ENCODE measurements at regions not wholly inside any gene's neighbourhood (a gene's known extent, or its start where the extent isn't known, plus 50 kb on each side); places are given as distances from the start of the nearest gene placed in this dataset.

GRCh38 chr14:46054526-46054925 lies 597.1 kb downstream of the RPL10L start (continued):
- TF ChIP-seq EGR1 (IDR thresholded peaks at IDR 0.05; ENCODE audit: borderline replicate concordance, low read depth, low read length): no peak

DNA sequence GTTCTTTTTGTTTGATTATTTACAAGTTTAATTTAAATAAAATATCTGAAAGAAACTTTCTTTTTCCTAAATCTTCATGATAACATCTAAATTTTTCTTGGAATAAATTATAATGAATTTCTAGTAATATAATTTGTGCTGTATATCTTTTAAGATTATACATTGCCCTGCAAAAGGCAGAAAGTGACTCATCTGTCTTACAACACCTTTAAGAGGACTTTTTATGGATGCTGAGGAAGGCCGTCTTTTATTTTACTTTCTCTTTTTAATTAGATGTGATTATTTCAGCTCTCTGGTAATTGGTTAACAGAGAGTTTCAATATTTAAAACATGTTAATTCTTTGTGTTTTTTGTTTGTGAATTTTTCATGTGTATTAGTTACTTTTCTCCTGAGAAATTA lies 598.4 kb downstream of the RPL10L start:
- no peak for FAIRE-seq
- ChIA-PET POLR2A (ENCODE audit: partially characterized antibody) (no interaction called here), CTCF (ENCODE audit: partially characterized antibody) (no interaction called here)
- no peaks in the 10 kb centered on the region for H3K79me2 ChIP-seq (ENCODE audit: control insufficient read depth in 1 of 2, insufficient read depth in 2 of 2, low read length in 2 of 2)
- H4K91ac ChIP-seq (replicated peaks; ENCODE audit: insufficient read length, low read length): no peak overlapping the region
- H3K9me3 ChIP-seq (ENCODE audit: insufficient read depth in 2 of 2, low read depth in 1 of 2, low read length in 1 of 2): no peaks in the 10 kb centered on the region
- H2BK5ac ChIP-seq (ENCODE audit: low read depth, low read length): no peak overlapping the region
- no peak overlapping the region for H3K56ac ChIP-seq (replicated peaks; ENCODE audit: insufficient read length, low read depth, low read length)
- H3K4me1 ChIP-seq (replicated peaks in 1 of 4; ENCODE audit: control insufficient read depth in 3 of 4, insufficient read depth in 4 of 4, low read length in 3 of 4): no peaks in the 10 kb centered on the region
- no peak overlapping the region for H4K5ac ChIP-seq (ENCODE audit: insufficient read length, low read depth, low read length)
- H4K20me1 ChIP-seq (replicated peaks in 1 of 2; ENCODE audit: control insufficient read depth in 1 of 2, insufficient read depth in 2 of 2, low read length in 2 of 2): no peaks in the 10 kb centered on the region
- H3K9ac ChIP-seq (replicated peaks in 1 of 4; ENCODE audit: extremely low read depth in 1 of 4, low read depth in 3 of 4, low read length in 3 of 4): no peak overlapping the region
- TF ChIP-seq CBX8 (IDR thresholded peaks at IDR 0.05; ENCODE audit: borderline replicate concordance, low read depth, low read length): no peak
- no peak for TF ChIP-seq PHF8 (conservative IDR thresholded peaks at IDR 0.05; ENCODE audit: low read depth, low read length)
- no peak for TF ChIP-seq SP4 (IDR thresholded peaks at IDR 0.05; ENCODE audit: low read length)
- no peak for TF ChIP-seq NANOG (IDR thresholded peaks at IDR 0.05; ENCODE audit: insufficient read depth, low read depth, low read length, poor library complexity, severe bottlenecking)
- no peak for TF ChIP-seq GABPA (IDR thresholded peaks at IDR 0.05; ENCODE audit: borderline replicate concordance, insufficient read depth, low read length)
- TF ChIP-seq SRF (IDR thresholded peaks at IDR 0.05; ENCODE audit: low read depth, low read length): no peak
- no peak for TF ChIP-seq E2F6 (IDR thresholded peaks at IDR 0.05)
- no peak for TF ChIP-seq POLR2AphosphoS5 (IDR thresholded peaks at IDR 0.05; ENCODE audit: low read depth, low read length)
- no peak for DNase-seq (ENCODE audit: low read depth in 1 of 2, low spot score in 2 of 2)
- no peak overlapping the region for H2BK15ac ChIP-seq (ENCODE audit: low read length)
- no peak overlapping the region for H2AK5ac ChIP-seq (ENCODE audit: low read depth, low read length)
- H2BK20ac ChIP-seq (ENCODE audit: low read length): no peak overlapping the region
- no peaks in the 10 kb centered on the region for H3K36me3 ChIP-seq (ENCODE audit: control insufficient read depth in 2 of 4, insufficient read depth in 4 of 4, low read length in 3 of 4)
- no peak overlapping the region for H2AFZ ChIP-seq (ENCODE audit: low read length)
- no peak overlapping the region for H2BK12ac ChIP-seq (ENCODE audit: low read depth, low read length)
- H3K27me3 ChIP-seq (replicated peaks in 1 of 4; ENCODE audit: control insufficient read depth in 3 of 4, extremely low read depth in 1 of 4, insufficient read depth in 3 of 4, low read length in 3 of 4): no peaks in the 10 kb centered on the region
- H3K18ac ChIP-seq (ENCODE audit: extremely low read depth, low read length): no peak overlapping the region; the same call in 1 of the 2 replicates
- no peak overlapping the region for H3K4me2 ChIP-seq (ENCODE audit: insufficient read depth in 1 of 2, low read depth in 2 of 2, low read length in 2 of 2)
- H3K27ac ChIP-seq (ENCODE audit: low read depth, low read length): no peak overlapping the region
- no peaks in the 10 kb centered on the region for H3K23me2 ChIP-seq (ENCODE audit: low read depth, low read length)
- H3K4ac ChIP-seq (replicated peaks; ENCODE audit: insufficient read length, low read depth, low read length): no peak overlapping the region
- 94% methylated on average over 1 of the region's 1 CpG; no CpG with 5 or more reads in 1 of the 2 experiments for WGBS, 2 experiments (ENCODE audit: extremely low coverage in 1 of 2, insufficient coverage in 1 of 2, insufficient read length in 1 of 2, insufficient replicate concordance in 2 of 2, low coverage in 1 of 2, low lambda C conversion rate in 2 of 2, missing lambda C conversion rate in 1 of 2)
- H3K23ac ChIP-seq (ENCODE audit: insufficient read length): no peak overlapping the region
- no peak overlapping the region for H3K4me3 ChIP-seq (ENCODE audit: extremely low read depth in 1 of 4, insufficient read depth in 2 of 4, low read depth in 3 of 4, low read length in 4 of 4)
- H3K14ac ChIP-seq (ENCODE audit: insufficient read length): no peak overlapping the region
- no peak overlapping the region for H4K8ac ChIP-seq (ENCODE audit: extremely low read depth, insufficient read depth, low read length)
- H3K79me1 ChIP-seq (ENCODE audit: low read depth, low read length): no peaks in the 10 kb centered on the region
- H2BK120ac ChIP-seq (replicated peaks; ENCODE audit: low read depth, low read length): no peak overlapping the region

All from H1 (cell line).